Mucosa of descending colon (tissue), 3 donors: ENCODE measurements at regions not wholly inside any gene's neighbourhood (a gene's known extent, or its start where the extent isn't known, plus 50 kb on each side); places are given as distances from the start of the nearest gene placed in this dataset.

Source experiments
- ATAC-seq: fragments of 200-7000 bp; cut with Tn5 transposase; one replicate; pipeline ENCODE4 v1.9.1; 2020; ENCODE audit warnings: mild to moderate bottlenecking, moderate library complexity
- DNase-seq, 3 donors: peaks; one replicate each; pipeline ENCODE4 v3.0.0-alpha.2; 2020
- H3K36me3 ChIP-seq: fragments of 200-600 bp; one replicate; pipeline ENCODE4 v1.8.0; 2021; ENCODE audit warnings: low read depth, mild to moderate bottlenecking
- H3K4me1 ChIP-seq: fragments of 200-600 bp; one replicate; pipeline ENCODE4 v1.8.0; 2021; ENCODE audit warnings: low read depth, mild to moderate bottlenecking
- H3K4me3 ChIP-seq: fragments of 200-600 bp; one replicate; pipeline ENCODE4 v1.8.0; 2021; ENCODE audit warnings: mild to moderate bottlenecking
- H3K9me3 ChIP-seq: fragments of 200-600 bp; one replicate; pipeline ENCODE4 v1.8.0; 2021; ENCODE audit warnings: mild to moderate bottlenecking
- intact Hi-C, 2 donors: fragments of 100-400 bp; cut with DNase I in 1 of 2; cut with micrococcal nuclease in 1 of 2; formaldehyde crosslinking; loops; one replicate each; pipeline versions ENCODE4 v1.11.0 to v1.11.1; 2022; cut with DNase I, micrococcal nuclease
- TF ChIP-seq, protein P1 (sequence below): fragments of 200-600 bp; IDR thresholded peaks from one replicate; pipeline ENCODE4 v1.8.0; 2022; ENCODE audit warnings: antibody characterized with exemption, mild to moderate bottlenecking
- donor health status: DM: no; HTN: no; CAD: no; lungs with moderate emphysema.
- donor health status: DM: no; HTN: no; CAD: no.
- donor health status: DM: no; HTN: yes; CAD: no.

DNA sequence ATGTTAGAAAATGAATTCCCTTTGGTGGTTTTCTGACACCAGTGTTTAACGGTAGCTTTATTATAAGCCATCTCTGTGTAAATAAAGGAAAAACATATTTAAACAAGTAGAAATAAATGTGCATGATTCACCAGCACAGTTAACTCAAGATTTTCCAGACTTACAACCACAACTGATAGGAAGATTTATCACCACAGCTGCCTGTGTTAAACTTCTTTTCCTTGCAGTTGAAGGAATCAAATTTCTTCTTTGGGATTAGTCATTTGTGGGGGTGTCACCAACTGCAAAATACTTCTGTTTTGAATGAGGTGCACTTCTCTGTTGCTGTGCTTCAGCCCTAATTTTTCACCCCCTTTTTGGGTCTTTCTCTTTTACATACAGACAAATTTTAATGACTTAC lies 128.1 kb upstream of the STK26 start:
- H3K4me1 ChIP-seq, result no peaks in the 10 kb centered on the region
- H3K36me3 ChIP-seq, result no peaks in the 10 kb centered on the region
- intact Hi-C loops, result no loop called here
- ATAC-seq (no peak), DNase-seq (no peak)
- no peak overlapping the region for H3K4me3 ChIP-seq
- no peaks in the 10 kb centered on the region for H3K9me3 ChIP-seq
- TF ChIP-seq, protein P1, sequence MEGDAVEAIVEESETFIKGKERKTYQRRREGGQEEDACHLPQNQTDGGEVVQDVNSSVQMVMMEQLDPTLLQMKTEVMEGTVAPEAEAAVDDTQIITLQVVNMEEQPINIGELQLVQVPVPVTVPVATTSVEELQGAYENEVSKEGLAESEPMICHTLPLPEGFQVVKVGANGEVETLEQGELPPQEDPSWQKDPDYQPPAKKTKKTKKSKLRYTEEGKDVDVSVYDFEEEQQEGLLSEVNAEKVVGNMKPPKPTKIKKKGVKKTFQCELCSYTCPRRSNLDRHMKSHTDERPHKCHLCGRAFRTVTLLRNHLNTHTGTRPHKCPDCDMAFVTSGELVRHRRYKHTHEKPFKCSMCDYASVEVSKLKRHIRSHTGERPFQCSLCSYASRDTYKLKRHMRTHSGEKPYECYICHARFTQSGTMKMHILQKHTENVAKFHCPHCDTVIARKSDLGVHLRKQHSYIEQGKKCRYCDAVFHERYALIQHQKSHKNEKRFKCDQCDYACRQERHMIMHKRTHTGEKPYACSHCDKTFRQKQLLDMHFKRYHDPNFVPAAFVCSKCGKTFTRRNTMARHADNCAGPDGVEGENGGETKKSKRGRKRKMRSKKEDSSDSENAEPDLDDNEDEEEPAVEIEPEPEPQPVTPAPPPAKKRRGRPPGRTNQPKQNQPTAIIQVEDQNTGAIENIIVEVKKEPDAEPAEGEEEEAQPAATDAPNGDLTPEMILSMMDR, result no peak

DNA sequence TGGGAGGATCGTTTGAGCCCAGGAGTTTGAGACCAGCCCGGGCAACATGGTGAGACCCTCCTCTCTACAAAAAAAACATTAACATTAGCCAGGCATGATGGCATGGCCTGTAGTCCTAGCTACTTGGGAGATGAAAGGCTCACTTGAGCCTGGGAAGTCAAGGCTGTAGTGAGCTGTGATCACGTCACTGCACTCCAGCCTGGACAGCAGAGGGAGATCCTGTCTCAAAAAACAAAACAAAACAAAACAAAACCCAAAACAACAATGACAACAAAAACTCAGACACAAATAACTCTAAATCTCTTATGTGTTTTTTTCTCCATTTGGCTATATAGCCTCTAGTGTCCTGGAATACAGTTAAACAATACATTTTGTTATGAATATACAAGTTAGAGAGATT lies 127.3 kb upstream of the STK26 start:
- intact Hi-C loops, result no loop called here
- no peaks in the 10 kb centered on the region for H3K4me1 ChIP-seq
- no peak for DNase-seq
- ATAC-seq, result no peak
- TF ChIP-seq, protein P1, result no peak
- no peak overlapping the region for H3K4me3 ChIP-seq
- H3K36me3 ChIP-seq, result no peaks in the 10 kb centered on the region
- H3K9me3 ChIP-seq, result no peaks in the 10 kb centered on the region

DNA sequence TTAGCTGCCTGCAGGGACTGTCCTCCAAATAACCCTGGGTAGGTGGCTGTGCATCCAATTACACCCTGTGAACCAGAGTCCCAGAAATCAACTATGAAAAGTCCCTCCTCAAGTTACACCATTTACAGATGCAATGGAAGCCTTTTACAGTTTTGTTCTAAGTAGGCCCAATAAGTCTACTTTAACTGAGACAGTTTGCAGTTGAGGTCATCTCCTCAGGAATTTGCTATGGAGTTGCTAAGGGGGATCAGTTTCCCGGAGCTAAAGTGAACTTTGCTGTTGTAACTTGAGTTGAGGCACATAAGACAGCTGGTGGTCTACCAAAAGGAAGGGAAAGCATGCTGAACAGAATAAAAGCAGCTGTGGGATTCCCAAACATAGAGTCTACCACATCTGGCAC lies 121.6 kb upstream of the STK26 start:
- intact Hi-C loops, result no loop called here
- Histone ChIP-seq H3K36me3 (no peaks in the 10 kb centered on the region), H3K4me3 (no peak overlapping the region), H3K4me1 (no peaks in the 10 kb centered on the region), H3K9me3 (no peaks in the 10 kb centered on the region)
- DNase-seq (no peak), ATAC-seq (no peak)
- TF ChIP-seq, protein P1, result no peak

DNA sequence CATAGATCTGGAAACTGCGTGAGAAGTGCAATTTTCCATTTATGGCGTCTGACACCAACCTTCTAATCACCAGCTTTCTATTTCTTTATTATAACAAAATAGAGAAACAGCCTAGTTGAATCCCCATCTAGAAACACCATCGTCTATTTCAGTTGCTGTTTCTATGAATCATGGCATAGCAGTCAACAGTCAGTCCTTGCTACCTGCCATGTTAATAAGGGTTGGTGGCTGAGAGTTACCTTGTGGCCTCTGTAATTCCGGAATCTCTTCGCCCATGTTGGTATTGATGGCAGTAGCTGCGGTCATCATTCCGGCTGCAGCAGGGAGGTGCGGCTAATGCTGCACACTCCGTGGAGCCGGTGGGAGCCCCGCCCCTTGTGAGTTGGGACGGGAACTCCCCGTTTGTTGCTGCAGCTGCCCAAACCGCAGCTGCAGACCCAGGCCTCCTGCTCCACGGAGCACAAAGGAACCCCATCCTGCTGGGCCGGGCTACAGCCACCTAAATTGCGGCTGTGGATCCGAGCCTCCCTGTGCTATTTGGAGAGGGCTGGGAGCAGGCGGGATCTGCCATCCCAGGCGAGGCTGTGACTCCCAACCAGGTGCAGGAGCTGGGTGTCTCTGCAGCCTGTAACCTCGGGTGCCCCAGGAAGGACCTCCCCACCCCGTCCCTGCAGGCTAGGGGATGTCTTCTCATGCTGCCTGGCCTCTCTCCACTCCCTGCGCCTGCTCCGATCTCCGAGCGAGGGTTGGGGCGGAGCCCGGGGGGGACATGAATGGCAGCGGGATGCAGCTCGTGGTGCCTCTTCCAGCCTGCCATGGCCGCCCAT lies 115.4 kb upstream of the STK26 start:
- Histone ChIP-seq H3K36me3 (no peaks in the 10 kb centered on the region), H3K4me1 (no peaks in the 10 kb centered on the region), H3K9me3 (no peaks in the 10 kb centered on the region), H3K4me3 (no peak overlapping the region)
- DNase-seq, result no peak
- ATAC-seq, result no peak
- TF ChIP-seq, protein P1, result no peak
- intact Hi-C loops, result no loop called here

DNA sequence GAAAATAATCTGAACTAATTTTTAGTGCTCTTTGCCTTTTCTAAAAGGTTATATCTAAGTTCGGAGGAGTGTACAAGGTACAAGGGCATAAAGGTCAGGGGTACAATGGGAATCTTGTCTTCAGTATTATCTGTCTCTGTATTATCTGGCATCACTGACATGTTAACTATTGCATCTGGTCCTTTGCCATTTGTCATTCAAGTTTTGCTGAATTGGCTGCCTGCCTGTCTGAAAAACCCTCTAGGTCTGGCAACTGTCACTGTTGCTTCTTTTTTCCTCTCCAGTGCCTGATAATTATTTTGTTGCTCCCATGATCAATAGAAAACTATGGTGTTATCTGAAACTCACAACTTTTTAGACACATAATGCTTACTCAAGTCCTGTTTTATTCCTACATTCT lies 112.5 kb upstream of the STK26 start:
- H3K9me3 ChIP-seq, result no peaks in the 10 kb centered on the region
- ATAC-seq (no peak), DNase-seq (no peak)
- intact Hi-C loops, result no loop called here
- no peaks in the 10 kb centered on the region for H3K36me3 ChIP-seq
- H3K4me3 ChIP-seq, result no peak overlapping the region
- no peaks in the 10 kb centered on the region for H3K4me1 ChIP-seq
- TF ChIP-seq, protein P1, result no peak

DNA sequence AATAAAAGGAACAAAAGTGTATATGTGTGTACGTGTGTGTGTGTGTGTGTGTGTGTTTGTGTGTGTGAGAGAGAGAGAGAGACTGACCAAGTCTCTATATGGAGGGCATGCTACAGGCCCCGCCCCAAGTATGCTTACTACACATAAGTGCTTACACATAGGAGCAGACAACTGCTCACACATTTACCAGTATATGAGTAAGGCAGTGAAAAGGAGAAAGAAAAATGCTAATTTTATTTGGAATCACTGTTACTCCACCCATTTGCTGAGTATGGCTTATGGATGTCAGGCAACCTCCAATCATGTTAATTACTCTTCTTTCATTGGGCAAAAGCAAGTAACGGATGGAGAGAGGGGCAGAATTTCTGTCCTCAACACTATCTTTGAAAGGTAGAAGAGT lies 107.6 kb upstream of the STK26 start:
- H3K4me1 ChIP-seq, result no peaks in the 10 kb centered on the region
- TF ChIP-seq, protein P1, result no peak
- DNase-seq, result no peak
- no peaks in the 10 kb centered on the region for H3K36me3 ChIP-seq
- no peaks in the 10 kb centered on the region for H3K9me3 ChIP-seq
- intact Hi-C loops, result no loop called here
- no peak for ATAC-seq
- no peak overlapping the region for H3K4me3 ChIP-seq
